Calu3 (cell line): ENCODE measurements at regions not wholly inside any gene's neighbourhood (a gene's known extent, or its start where the extent isn't known, plus 50 kb on each side); places are given as distances from the start of the nearest gene placed in this dataset.
"Not testable (repeated sequence)": the region's sequence is repeated elsewhere in the genome, so short reads cannot be mapped to it uniquely, and the experiment has no call there.

Experiments
- BruUV-seq: library from RNA; stranded (reverse); fragments of 400-500 nt; replicated peaks from 2 replicates; lab custom pipeline; 2021; lab: Mats Ljungman, UMichigan
- CTCF ChIA-PET: fragments of 300-600 bp; sonication (Branson Sonifier 250); formaldehyde crosslinking; loops from one replicate; lab custom pipeline; 2022; ENCODE audit warnings: antibody characterized with exemption; lab: Charles Lee
- DNase-seq: peaks from one replicate; pipeline ENCODE4 v3.0.0; 2022
- H3K27ac Mint-ChIP-seq: one replicate; pipeline ENCODE4 v1.8.0; 2022; ENCODE audit warnings: mixed read lengths; ENCODE audit not compliant: unreplicated experiment
- H3K27me3 Mint-ChIP-seq: one replicate; pipeline ENCODE4 v1.8.0; 2022; ENCODE audit warnings: mixed read lengths; ENCODE audit not compliant: unreplicated experiment
- H3K36me3 Mint-ChIP-seq: one replicate; pipeline ENCODE4 v1.8.0; 2022; ENCODE audit warnings: mild to moderate bottlenecking, moderate library complexity, mixed read lengths; ENCODE audit not compliant: insufficient read depth, unreplicated experiment
- H3K4me1 Mint-ChIP-seq: one replicate; pipeline ENCODE4 v1.8.0; 2022; ENCODE audit warnings: mild to moderate bottlenecking, low read depth, mixed read lengths; ENCODE audit not compliant: unreplicated experiment
- H3K4me3 Mint-ChIP-seq: one replicate; pipeline ENCODE4 v1.8.0; 2022; ENCODE audit warnings: mild to moderate bottlenecking, low read depth, moderate library complexity, mixed read lengths; ENCODE audit not compliant: unreplicated experiment
- H3K9me3 Mint-ChIP-seq: one replicate; pipeline ENCODE4 v1.8.0; 2022; ENCODE audit warnings: low read depth, mixed read lengths; ENCODE audit not compliant: unreplicated experiment
- intact Hi-C: fragments of 100-400 bp; cut with micrococcal nuclease; formaldehyde crosslinking; loops from one replicate; pipeline ENCODE4 v1.10.0; 2022; ENCODE audit not compliant: unreplicated experiment
- TF ChIP-seq, protein P1 (sequence below): fragments of 200-600 bp; IDR thresholded peaks from one replicate; pipeline ENCODE4 v1.8.0; 2022; ENCODE audit warnings: antibody characterized with exemption; ENCODE audit not compliant: unreplicated experiment

GRCh38 chr14:105980224-105980623, 453.8 kb downstream of the TMEM121 start:
- H3K9me3 Mint-ChIP-seq, result no peaks in the 10 kb centered on the region
- CTCF ChIA-PET, result no interaction called here
- TF ChIP-seq, protein P1, sequence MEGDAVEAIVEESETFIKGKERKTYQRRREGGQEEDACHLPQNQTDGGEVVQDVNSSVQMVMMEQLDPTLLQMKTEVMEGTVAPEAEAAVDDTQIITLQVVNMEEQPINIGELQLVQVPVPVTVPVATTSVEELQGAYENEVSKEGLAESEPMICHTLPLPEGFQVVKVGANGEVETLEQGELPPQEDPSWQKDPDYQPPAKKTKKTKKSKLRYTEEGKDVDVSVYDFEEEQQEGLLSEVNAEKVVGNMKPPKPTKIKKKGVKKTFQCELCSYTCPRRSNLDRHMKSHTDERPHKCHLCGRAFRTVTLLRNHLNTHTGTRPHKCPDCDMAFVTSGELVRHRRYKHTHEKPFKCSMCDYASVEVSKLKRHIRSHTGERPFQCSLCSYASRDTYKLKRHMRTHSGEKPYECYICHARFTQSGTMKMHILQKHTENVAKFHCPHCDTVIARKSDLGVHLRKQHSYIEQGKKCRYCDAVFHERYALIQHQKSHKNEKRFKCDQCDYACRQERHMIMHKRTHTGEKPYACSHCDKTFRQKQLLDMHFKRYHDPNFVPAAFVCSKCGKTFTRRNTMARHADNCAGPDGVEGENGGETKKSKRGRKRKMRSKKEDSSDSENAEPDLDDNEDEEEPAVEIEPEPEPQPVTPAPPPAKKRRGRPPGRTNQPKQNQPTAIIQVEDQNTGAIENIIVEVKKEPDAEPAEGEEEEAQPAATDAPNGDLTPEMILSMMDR, result no peak
- intact Hi-C loops, result no loop called here
- H3K36me3 Mint-ChIP-seq, result no peaks in the 10 kb centered on the region
- DNase-seq, result no peak
- BruUV-seq, result no TSS peak
- no peak overlapping the region for H3K27ac Mint-ChIP-seq
- H3K27me3 Mint-ChIP-seq, result peaks cover 100% of the 10 kb centered on the region
- H3K4me1 Mint-ChIP-seq, result no peaks in the 10 kb centered on the region
- H3K4me3 Mint-ChIP-seq, result no peak overlapping the region

- not testable (repeated sequence) for H3K9me3 Mint-ChIP-seq
Observed at GRCh38 chr14:105981517-105982302, 455.3 kb downstream of the TMEM121 start.

DNA sequence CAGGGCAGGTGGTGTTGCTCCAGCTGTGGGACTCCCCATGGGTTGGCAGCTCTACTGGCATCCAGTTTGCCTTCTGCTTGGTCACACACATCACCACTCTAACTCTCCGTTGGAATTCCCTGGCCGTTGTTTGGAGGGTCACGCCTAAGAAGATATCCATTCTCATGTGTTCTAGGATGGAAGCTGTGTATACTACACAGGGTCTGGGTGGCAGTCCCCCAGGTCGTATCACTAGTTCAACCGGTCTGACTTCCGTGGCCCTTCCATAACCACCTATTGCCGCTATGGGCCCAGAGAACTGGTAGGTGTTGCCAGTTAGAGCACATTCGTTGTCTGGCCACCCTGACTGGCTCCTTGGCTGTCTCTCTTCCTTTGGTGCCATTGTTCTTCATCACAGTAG, 456.3 kb downstream of the TMEM121 start:
- Mint-ChIP-seq H3K27ac (no peak overlapping the region), H3K4me1 (no peaks in the 10 kb centered on the region), H3K4me3 (no peak overlapping the region), H3K27me3 (peaks cover 88% of the 10 kb centered on the region), H3K9me3 (no peaks in the 10 kb centered on the region), H3K36me3 (no peaks in the 10 kb centered on the region)
- TF ChIP-seq, protein P1, result no peak
- CTCF ChIA-PET, result no interaction called here
- no TSS peak for BruUV-seq
- DNase-seq, result no peak
- intact Hi-C loops, result no loop called here

More at GRCh38 chr14:105981517-105982302, 455.3 kb downstream of the TMEM121 start:
- H3K36me3 Mint-ChIP-seq, H3K4me3 Mint-ChIP-seq, DNase-seq, intact Hi-C loops, BruUV-seq, H3K4me1 Mint-ChIP-seq, CTCF ChIA-PET, H3K27ac Mint-ChIP-seq: not testable (repeated sequence)
- H3K27me3 Mint-ChIP-seq, result peaks cover 88% of the 10 kb centered on the region

DNA sequence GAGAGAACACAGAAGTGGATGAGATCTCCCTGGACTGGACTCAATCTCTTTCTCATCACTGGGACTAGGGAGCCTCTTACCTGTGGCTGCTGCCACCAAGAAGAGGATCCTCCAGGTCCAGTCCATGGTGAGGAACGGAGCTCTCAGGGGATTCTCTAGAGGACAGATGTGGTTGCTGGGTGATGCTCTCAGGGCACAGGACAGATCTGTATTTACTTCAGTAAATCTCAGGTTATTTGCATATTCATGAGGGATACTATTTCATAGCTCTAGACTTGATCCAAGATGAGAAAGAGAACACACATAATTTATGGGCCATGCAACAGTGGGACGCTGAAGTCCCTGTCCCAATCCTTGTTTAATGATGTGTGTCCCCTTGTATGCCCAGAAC, 460.5 kb downstream of the TMEM121 start:
- Mint-ChIP-seq H3K27ac (no peak overlapping the region), H3K27me3 (peaks cover 58% of the 10 kb centered on the region), H3K4me1 (peaks cover under 1% of the 10 kb centered on the region), H3K4me3 (no peak overlapping the region), H3K9me3 (no peaks in the 10 kb centered on the region), H3K36me3 (no peaks in the 10 kb centered on the region)
- intact Hi-C loops, result no loop called here
- CTCF ChIA-PET, result no interaction called here
- TF ChIP-seq, protein P1, result no peak
- no peak for DNase-seq
- no TSS peak for BruUV-seq

GRCh38 chr14:105987563-105987962, 461.2 kb downstream of the TMEM121 start:
- H3K9me3 Mint-ChIP-seq, result no peaks in the 10 kb centered on the region
- intact Hi-C loops, result no loop called here
- no peak overlapping the region for H3K27ac Mint-ChIP-seq
- CTCF ChIA-PET, result no interaction called here
- H3K27me3 Mint-ChIP-seq, result peaks cover 58% of the 10 kb centered on the region
- TF ChIP-seq, protein P1, result no peak
- no peaks in the 10 kb centered on the region for H3K36me3 Mint-ChIP-seq
- H3K4me1 Mint-ChIP-seq, result peaks cover 7% of the 10 kb centered on the region
- no TSS peak for BruUV-seq
- no peak overlapping the region for H3K4me3 Mint-ChIP-seq
- no peak for DNase-seq
